NCI-H82 treated with DMSO at 0.1 percent for 48 hours (cell line): ENCODE measurements at regions not wholly inside any gene's neighbourhood (a gene's known extent, or its start where the extent isn't known, plus 50 kb on each side); places are given as distances from the start of the nearest gene placed in this dataset.
"Not testable (repeated sequence)": the region's sequence is repeated elsewhere in the genome, so short reads cannot be mapped to it uniquely, and the experiment has no call there.

Experiments
- DNase-seq: peaks from one replicate; lab custom pipeline; 2025; ENCODE audit not compliant: unreplicated experiment; lab: John Stamatoyannopoulos, UW

DNA sequence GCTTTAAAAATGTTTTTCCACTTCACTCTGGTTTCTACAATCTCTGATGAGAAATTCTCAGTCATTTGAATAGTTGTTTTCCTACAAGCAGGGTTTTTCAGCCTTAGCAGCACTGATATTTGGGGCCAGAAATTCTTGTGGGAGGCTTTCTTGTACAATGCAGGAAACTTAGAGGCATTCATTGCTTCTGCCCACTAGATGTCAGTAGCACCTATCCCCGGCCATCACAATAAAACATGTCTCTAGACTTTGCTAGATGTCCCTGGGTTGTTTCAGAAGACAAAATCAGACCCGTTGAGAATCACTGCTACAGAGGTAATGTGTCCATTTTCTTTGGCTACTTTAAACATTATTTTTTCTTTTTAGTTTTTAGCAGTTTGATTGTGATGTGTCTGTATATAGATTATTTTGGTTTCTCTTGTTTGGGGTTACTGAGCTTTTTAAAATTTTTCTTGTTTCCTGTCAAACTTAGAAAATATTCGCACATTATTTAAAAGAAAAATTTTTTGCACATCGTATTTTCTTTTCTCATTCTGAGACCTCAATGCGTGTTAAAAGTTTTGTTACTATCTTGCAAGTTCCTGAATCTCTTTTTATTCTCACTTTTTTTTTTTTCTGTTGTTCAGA lies 60.8 kb upstream of the CCDC179 start:
- DNase-seq, result peak; percentile 18

DNA sequence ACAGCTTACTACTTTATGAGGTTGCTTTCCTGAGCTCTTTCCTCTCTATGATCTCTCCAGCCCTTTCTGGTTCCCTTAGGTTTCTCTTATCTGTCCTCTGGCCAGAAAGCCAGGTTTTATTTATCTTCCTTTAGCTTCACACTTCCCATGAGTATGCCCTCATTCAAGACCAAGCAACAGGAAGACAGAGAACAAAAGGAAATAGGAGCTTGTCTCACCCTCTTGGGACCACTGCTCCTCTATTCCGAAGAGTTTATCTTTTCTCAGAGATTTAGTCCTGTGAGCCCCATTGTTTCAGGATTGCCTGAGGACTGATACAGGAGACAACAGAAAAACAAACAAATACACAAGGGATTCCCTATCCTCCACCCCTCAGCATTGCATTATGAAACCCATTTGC lies 62.4 kb upstream of the CCDC179 start:
- no peak for DNase-seq

DNA sequence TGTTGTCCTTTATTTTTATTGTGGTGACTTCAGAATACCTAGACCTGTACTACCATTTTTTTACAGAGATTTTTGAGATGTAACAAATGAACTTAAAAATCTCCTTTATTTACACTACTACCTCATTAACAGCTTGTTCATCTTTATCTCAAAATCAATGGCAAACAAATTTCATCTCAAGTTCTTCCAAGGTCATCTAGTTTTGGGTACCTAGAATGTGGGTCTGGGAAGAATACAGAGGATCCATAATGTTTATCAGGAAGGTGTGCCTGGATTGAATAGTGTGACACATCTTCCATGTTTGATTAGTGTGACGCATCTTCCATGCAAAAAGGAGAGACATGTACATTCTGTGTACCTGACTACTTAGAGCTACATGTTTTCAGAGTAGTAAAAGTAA lies 63.3 kb upstream of the CCDC179 start:
- DNase-seq, result no peak

DNA sequence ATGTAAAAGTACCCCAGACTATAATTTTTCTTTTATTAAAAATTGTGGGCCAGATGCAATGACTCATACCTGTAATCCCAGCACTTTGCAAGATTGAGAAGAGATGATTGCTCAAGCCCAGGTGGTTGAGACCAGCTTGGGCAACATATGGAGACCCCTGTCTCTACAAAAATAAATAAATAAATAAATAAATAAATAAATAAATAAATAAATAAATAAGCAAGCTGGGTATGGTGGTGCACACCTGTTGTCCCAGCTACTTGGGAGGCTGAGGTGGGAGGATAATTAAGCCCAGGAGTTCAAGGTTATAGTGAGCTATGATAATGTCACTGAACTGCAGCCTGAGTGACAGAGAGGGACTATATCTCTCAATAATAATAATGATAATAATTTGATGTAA lies 66.1 kb upstream of the CCDC179 start:
- no peak for DNase-seq

DNA sequence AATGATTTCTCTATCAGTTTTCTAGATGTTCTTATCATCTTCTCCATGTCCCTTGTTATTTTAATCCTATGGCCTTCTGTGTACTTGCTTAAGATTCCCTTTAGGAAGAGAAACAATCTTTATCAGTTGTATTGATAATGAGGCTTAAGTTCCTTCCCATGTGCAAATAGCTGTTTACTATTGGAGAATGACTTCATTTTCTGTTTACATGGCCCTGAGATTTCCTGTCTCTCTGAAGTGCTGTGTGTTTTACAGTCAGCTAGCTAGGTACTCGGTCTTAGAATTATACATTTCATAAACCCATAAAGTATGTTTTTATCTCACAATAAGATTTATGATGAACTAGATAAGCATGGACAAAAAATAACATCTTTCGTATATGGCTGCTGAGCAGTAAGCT lies 67.5 kb upstream of the CCDC179 start:
- DNase-seq, result no peak

DNA sequence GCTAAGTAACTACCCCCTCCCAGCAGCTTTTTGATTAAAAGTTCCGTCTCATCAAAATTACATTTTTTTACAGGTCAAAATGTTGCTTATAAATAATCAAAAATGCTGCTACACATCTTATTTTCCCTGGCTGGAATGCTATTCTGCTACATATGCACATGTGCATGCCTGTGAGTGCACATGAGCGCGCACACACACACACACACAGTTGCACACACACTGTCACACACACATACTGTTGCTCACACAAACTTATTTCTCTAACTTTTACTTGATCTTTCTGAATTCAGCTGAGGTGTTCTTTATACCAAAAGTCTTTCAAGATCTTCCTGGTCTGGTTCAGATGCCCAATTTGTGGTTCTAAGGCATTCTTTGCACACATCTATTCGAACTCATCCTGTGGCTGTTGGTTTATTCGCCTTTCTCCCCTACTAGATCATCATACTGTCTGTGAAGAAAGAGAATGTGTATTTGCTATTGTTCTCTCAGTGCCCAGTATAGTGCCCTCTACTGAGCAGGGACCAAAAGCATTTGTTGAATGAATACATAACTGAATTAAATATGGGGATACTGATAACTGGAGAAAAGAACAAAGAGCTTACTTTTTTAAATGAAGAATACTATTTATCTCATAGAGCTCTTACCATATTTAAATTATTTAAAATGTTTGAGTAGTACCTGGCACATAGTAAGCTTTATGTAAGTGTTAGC lies 68.1 kb upstream of the CCDC179 start:
- no peak for DNase-seq

DNA sequence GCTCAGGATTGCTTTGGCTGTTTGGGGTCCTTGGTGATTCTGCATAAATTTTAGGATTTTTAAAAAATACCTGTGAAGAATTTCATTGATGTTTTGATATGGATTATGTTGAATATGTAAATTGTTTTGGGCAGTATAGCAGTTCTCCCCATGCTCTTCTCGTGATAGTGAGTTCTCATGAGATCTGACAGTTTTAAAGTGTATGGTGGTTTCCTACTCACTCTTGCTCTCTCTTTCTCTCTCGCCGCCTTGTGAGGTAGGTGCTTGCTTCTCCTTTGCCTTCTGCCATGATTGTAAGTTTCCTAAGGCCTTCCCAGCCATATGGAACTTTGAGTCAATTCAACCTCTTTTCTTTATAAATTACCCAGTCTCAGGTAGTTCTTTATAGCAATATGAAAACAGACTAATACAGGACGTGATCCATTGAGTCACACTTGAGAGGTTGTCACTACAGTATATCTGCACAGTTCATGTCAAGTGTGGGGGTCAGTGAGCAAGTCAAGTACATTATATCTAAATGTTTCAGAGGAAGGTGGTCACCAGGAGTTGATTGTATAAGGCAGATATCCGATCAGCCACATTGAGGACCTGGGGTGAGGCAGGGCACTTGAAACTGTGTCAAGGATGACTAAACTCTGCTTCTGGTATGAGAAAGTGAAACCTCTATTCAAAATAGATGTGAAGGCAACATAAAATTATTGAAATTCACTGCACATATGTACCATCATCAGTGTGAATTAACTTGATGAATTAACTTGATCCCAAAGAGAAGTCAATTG lies 70.7 kb upstream of the CCDC179 start:
- no peak for DNase-seq

DNA sequence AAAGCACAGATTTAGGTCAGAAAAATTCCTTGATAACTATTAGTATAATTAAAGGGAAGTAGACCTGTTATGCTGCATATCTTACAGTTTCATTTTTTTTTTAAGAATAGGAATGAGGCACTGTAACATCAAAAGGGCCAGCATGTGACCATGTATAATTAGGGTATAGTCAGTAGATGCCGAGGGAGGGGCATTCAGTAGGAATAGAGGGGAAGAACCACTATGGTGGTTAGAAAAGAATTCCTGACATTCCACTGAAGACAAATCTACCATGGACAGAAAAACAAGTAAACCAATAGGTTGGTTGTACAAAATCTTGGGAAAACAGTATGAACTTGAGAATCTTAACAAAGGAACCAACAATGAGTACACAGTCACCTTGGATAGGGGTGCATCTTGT lies 78.4 kb upstream of the CCDC179 start:
- DNase-seq, result no peak

DNA sequence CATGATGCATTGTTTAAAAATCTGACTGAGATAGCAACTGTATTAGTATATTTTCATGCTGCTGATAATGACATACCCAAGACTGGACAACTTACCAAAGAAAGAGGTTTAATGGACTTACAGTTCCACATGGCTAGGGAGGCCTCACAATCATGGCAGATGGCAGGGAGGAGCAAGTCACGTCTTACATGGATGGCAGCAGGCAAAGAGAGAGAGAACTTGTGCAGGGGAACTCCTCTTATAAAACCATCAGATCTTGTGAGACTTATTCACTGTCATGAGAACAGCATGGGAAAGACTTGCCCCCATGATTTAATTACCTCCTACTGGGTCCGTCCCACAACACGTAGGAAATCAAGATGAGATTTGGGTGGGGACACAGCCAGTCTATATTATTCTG lies 81.3 kb upstream of the CCDC179 start:
- DNase-seq, result not testable (repeated sequence)

DNA sequence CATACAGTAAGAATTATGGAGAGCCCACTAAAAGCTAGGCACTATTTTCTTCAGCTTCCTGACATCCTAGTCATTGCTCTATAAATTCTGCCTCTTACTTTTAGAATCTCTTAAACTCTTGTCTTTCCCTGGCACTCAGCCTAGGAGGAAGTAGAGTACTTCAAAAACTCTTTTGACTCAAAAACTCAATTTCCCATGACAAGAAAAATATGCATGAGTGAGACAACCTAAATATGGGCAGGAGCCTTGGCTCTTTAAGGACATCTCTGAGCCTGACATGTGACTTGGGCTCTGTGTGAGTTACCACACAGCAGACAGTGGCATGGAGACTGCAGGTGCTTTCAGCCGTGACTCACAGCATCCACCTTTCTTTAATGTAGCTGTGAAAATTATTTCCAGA lies 97.5 kb upstream of the CCDC179 start:
- no peak for DNase-seq

DNA sequence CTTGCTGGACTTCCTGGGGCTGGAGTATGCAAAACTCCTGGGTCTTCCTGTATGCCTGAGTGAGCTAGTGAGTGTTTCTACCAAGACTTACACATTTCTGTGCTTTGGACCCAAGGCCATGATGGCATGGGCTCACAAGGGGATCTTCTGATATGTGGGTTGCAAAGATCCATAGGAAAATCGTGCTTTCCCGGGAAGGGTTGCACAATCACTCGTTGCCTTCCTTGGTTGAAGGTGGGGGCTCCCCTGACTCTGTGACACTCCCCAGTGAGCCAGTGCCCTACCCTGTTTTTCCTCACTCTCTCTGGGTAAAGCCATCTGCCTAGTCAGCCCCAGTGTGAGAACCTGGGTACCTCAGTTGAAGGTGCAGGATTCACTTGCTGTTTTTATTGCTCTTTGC lies 114.0 kb upstream of the CCDC179 start:
- DNase-seq, result no peak

DNA sequence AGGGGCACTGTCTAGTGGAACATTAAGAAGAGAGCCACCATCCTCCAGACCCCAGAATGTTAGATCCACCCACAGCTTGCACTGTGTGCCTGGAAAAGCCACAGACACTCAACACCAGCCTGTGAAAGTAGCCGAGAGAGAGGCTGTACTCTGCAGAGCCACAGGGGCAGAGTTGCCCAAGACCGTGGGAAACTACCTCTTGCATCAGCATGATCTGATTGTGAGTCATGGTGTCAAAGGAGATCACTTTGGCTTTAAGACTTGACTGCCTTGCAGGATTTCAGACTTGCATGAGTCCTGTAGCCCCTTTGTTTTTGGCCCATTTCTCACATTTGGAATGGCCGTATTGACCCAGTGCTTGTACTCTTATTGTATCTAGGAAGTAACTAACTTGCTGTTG lies 115.9 kb upstream of the CCDC179 start:
- DNase-seq, result no peak

DNA sequence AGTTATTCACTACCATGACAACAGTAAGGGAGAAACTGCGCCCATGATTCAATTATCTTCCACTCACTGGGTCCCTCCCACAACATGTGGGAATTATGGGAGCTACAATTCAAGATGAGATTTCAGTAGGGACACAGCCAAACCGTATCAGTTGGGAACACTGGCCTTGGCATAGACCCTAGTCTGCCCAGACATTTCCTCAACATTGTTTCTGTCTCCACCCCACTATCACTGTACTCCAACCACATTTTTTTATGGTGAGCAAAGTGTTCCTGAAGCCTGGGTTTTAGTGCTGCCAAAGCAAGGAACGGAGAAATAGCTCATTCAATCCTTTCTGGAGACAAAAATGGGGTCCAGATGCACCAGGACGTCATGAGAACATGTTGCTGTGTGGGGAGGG lies 122.6 kb upstream of the CCDC179 start:
- DNase-seq, result no peak

DNA sequence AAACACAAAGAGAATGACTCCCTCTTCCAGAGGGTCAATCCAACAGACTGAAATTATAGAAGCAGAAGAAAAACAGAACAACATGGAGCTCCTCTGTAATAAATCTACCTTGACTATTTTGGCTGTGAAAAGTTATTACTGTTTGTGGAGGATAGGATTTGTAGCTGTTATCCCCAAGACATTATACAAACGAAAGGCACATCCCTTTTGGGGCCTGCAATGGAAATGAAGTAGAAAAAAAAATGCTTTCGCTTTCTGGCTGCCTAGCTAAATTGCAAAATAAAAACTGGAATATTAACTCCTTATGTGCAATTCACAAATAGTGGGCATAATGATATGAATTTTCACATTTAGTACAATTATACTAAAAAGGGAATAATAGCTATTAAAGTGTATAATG lies 123.8 kb upstream of the CCDC179 start:
- no peak for DNase-seq

DNA sequence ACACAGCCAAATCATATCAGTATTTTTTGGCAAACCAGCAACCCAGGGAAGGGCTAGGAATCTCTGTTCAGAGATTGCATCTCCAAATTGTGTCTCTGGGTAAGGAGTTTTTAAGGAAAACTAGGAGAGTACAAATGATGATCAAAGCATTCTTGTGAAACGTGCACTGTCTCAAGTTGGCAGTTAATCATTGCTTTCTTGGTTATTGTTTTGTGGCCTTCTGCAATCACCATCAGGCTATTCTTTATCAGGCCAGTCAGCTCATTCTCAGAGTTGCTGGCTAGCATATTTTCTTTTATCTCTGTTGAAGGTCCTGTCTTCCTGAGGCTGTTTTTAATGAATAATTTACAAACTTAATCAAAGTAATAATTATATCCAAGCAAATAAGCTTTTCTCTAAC lies 129.1 kb upstream of the CCDC179 start:
- no peak for DNase-seq

DNA sequence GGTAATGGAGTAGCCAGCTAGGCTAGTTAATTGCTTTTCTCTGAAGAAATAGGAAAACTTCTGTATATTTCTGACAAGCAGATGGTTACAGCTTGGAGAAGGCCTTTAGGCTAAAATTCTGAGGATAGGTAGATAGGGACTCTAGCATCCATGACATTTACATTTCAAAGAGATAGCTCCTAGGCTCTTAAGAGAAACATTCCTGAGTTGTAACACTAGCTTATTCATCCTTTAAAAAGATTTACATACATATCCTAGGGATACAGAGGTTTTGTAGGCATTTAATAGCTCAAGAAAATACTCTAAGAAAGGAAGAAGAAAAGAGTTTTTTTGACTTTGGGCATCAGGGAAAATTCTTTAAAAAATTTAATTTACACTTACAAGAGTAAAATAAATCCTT lies 130.9 kb upstream of the CCDC179 start:
- no peak for DNase-seq

DNA sequence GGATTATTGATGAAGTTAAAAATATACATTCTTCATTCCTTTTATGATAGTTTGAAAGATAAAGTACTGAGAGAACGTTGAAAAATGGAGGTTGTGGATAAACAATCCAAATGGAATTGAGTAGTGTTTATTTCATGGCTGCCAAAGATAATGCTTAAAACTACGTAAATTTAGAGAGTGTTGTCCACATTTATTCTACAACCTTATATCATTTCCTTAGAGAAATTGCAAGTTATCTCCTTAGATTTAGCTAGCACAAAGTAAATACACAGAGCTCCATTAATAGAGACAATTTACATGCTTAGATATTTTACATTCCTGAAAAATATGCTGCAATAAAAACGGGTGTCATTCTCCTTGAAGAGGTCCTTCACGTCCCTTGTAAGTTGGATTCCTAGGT lies 146.5 kb upstream of the CCDC179 start:
- DNase-seq, result no peak

DNA sequence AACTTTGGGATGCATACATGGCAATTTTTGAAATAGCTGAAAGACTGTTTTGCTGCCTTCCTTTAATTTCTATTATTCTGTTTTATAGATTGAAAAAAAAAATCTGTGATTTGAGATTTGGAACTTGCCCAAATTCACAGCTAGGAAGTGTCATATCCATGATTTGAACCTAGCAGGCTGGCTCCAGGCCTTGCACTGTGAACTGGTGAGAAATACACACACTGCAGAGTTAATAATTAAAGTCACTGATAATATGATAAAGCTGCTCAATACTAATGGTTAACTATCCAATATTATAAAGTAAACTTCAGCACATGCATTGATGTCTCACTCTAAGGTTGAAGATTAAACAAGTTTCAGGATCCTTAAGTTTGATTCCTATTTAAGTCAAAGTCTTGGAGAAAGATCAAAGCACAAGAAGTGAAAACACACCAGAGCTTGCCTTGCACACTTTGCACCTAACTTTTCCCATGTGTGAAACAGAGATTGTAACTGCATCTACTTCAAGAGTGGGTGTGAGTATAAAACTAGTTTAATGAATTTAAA lies 150.6 kb upstream of the CCDC179 start:
- DNase-seq, result no peak

DNA sequence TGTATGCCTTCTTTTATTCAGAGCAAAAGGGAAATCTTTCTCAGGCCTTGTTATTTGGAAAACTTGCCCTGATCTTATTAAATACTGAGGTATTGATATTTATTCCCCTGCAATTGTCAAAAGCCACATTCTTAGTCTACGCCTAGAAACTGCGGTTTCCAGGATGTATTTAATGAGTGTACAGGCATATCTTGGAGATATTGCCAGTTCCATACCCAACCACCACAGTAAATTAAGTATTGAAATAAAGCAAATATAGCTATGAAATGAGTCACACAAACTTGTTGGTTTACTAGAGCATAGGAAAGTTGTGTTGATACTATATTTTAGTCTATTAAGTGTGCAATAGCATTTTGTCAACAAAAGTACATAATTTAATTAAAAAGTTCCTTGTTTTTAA lies 152.7 kb upstream of the CCDC179 start:
- no peak for DNase-seq

DNA sequence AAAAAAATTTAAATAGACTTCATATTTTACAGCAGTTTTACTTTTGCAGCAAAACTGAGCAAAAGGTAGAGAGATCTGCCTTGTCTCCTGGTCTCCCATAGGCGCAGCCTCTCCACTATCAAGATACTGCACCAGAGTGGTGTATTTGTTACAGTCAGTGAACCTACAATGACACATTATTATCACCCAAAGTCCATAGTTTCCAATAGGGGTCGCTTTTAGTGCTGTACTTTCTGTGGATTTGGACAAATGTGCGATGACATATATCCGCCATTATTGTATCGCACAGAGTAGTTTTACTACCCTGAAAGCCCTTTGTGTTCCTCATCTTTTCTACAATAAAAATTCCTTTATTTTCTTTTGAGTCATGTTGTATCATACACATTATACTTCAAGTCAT lies 153.2 kb upstream of the CCDC179 start:
- no peak for DNase-seq

DNA sequence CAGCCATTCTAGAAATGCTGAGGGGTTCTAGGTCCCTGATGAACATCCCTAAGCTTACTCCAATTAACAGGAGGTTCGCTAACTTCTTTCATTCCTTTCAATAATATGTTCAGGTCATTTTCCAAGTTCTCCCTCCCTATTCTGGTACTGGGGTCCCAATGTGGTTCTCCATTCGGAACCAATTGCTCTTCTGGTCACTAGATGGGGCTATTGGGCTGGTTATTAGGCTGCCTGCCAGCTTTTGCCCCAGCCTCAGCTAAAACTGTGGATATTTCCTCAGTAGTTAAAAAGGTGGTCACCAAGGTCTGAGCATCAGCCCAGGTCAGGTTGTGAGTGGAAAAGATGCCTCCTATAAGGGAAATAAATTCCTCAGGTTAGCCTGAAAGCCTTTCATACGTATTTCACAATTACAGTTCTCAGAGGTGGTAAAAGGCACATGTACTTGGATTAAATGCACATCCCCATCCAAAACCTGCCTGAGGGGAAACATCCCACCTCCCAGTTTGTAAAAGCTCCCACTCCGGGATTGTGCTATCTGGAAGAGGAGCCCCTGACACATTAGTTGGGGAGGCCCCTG lies 161.1 kb upstream of the CCDC179 start:
- no peak for DNase-seq

DNA sequence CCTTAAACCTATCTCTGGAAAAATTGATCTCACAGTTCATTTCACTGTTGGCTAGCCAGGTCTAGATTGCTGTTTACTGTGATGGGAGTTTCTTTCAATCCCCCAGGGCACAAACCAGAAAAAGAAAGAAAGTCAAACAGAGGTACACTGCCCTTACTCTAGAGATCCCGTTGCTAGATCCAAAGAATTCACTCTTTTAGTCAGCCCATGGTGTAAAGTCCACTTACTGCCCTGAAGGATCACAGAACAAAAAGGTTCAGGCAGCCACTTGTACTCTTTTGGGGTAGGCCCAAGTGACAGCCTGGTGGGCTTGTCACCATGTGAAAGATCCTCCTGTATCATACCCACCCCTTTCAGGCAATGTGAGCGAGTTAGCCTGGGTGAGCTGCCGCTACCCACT lies 162.6 kb upstream of the CCDC179 start:
- DNase-seq, result no peak
